ENCODE measurements at regions not wholly inside any gene's neighbourhood (a gene's known extent, or its start where the extent isn't known, plus 50 kb on each side); places are given as distances from the start of the nearest gene placed in this dataset.

- DNase-seq: no peak
- Histone ChIP-seq H3K27ac (no peak overlapping the region), H3K36me3 (no peaks in the 10 kb centered on the region), H3K27me3 (no peaks in the 10 kb centered on the region), H3K9me3 (peaks cover 0 to 26% (median 0%) of the 10 kb centered on the region in 3 donors), H3K4me3 (no peak overlapping the region), H3K4me1 (no peaks in the 10 kb centered on the region)
- intact Hi-C loops (cut with DNase I): no loop called here
- TF ChIP-seq CTCF (IDR thresholded peaks at IDR 0.05) (no peak), POLR2A (IDR thresholded peaks at IDR 0.05) (no peak)
Measured at GRCh38 chr6:48689498-48689897, 578.5 kb upstream of the PTCHD4 start.

GRCh38 chr6:48678390-48678789, 567.4 kb upstream of the PTCHD4 start:
- no peak overlapping the region for H3K4me3 ChIP-seq
- no peak for DNase-seq
- no peaks in the 10 kb centered on the region for H3K36me3 ChIP-seq
- WGBS, 2 donors: 65 to 80% methylated on average over 1 of the region's 1 CpG
- no peak overlapping the region for H3K27ac ChIP-seq
- H3K27me3 ChIP-seq: no peaks in the 10 kb centered on the region
- no peak for TF ChIP-seq CTCF (IDR thresholded peaks at IDR 0.05)
- TF ChIP-seq POLR2A (IDR thresholded peaks at IDR 0.05): no peak
- intact Hi-C loops (cut with DNase I): no loop called here
- no peaks in the 10 kb centered on the region for H3K9me3 ChIP-seq
- H3K4me1 ChIP-seq: no peaks in the 10 kb centered on the region

- H3K9me3 ChIP-seq: no peaks in the 10 kb centered on the region
- H3K4me3 ChIP-seq: no peak overlapping the region
- 25 to 27% methylated on average over 1 of the region's 1 CpG for WGBS, 2 donors
- peak overlapping the region in 1 of 4 donors; percentile 10 for H3K27ac ChIP-seq
- H3K27me3 ChIP-seq: no peaks in the 10 kb centered on the region
- no peaks in the 10 kb centered on the region for H3K4me1 ChIP-seq
- DNase-seq: no peak
- intact Hi-C loops (cut with DNase I): no loop called here
- TF ChIP-seq POLR2A (IDR thresholded peaks at IDR 0.05): no peak
- no peak for TF ChIP-seq CTCF (IDR thresholded peaks at IDR 0.05)
- H3K36me3 ChIP-seq: no peaks in the 10 kb centered on the region
Measured at GRCh38 chr6:48671505-48671904, 560.5 kb upstream of the PTCHD4 start.

- Histone ChIP-seq H3K9me3 (no peaks in the 10 kb centered on the region), H3K27me3 (no peaks in the 10 kb centered on the region), H3K36me3 (no peaks in the 10 kb centered on the region), H3K27ac (no peak overlapping the region), H3K4me3 (no peak overlapping the region), H3K4me1 (no peaks in the 10 kb centered on the region)
- DNase-seq: no peak
- intact Hi-C loops (cut with DNase I): no loop called here
- WGBS, 2 donors: 92 to 94% methylated on average over 2 of the region's 2 CpGs
- no peak for TF ChIP-seq CTCF (IDR thresholded peaks at IDR 0.05)
- no peak for TF ChIP-seq POLR2A (IDR thresholded peaks at IDR 0.05)
Measured at GRCh38 chr6:48670546-48670945, 559.5 kb upstream of the PTCHD4 start.

- H3K9me3 ChIP-seq: no peaks in the 10 kb centered on the region
- no peak overlapping the region for H3K4me3 ChIP-seq
- intact Hi-C loops (cut with DNase I): no loop called here
- no peaks in the 10 kb centered on the region for H3K36me3 ChIP-seq
- TF ChIP-seq CTCF (IDR thresholded peaks at IDR 0.05) (no peak), POLR2A (IDR thresholded peaks at IDR 0.05) (no peak)
- 53 to 78% methylated on average over 2 of the region's 2 CpGs for WGBS, 2 donors
- H3K27ac ChIP-seq: no peak overlapping the region
- DNase-seq: no peak
- no peaks in the 10 kb centered on the region for H3K27me3 ChIP-seq
- no peaks in the 10 kb centered on the region for H3K4me1 ChIP-seq
Measured at GRCh38 chr6:48667797-48668196, 556.8 kb upstream of the PTCHD4 start.
